ENCODE measurements at regions not wholly inside any gene's neighbourhood (a gene's known extent, or its start where the extent isn't known, plus 50 kb on each side); places are given as distances from the start of the nearest gene placed in this dataset.

- no peak for DNase-seq
- TF ChIP-seq POLR2A (IDR thresholded peaks at IDR 0.05): no peak
- TF ChIP-seq, protein P1, sequence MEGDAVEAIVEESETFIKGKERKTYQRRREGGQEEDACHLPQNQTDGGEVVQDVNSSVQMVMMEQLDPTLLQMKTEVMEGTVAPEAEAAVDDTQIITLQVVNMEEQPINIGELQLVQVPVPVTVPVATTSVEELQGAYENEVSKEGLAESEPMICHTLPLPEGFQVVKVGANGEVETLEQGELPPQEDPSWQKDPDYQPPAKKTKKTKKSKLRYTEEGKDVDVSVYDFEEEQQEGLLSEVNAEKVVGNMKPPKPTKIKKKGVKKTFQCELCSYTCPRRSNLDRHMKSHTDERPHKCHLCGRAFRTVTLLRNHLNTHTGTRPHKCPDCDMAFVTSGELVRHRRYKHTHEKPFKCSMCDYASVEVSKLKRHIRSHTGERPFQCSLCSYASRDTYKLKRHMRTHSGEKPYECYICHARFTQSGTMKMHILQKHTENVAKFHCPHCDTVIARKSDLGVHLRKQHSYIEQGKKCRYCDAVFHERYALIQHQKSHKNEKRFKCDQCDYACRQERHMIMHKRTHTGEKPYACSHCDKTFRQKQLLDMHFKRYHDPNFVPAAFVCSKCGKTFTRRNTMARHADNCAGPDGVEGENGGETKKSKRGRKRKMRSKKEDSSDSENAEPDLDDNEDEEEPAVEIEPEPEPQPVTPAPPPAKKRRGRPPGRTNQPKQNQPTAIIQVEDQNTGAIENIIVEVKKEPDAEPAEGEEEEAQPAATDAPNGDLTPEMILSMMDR (IDR thresholded peaks at IDR 0.05): no peak
- no peak for TF ChIP-seq EP300 (IDR thresholded peaks at IDR 0.05)
- TF ChIP-seq POLR2AphosphoS5 (IDR thresholded peaks at IDR 0.05): no peak
- H3K27ac ChIP-seq: no peak overlapping the region
- no peaks in the 10 kb centered on the region for H3K36me3 ChIP-seq
- H3K9me3 ChIP-seq: no peaks in the 10 kb centered on the region
- H3K4me3 ChIP-seq: no peak overlapping the region
- H3K4me1 ChIP-seq: no peaks in the 10 kb centered on the region
- no peak for ATAC-seq (ENCODE audit: low FRiP score in 2 of 2)
- H3K27me3 ChIP-seq: no peaks in the 10 kb centered on the region
- 94 to 96% methylated on average over 3 of the region's 3 CpGs for whole genome bisulfite sequencing, 2 donors
Measured at GRCh38 chr17:63094631-63095030, 128.6 kb downstream of the TANC2 start.

GRCh38 chr17:63095459-63095858 lies 129.4 kb downstream of the TANC2 start:
- no peak overlapping the region for H3K4me3 ChIP-seq
- H3K36me3 ChIP-seq: no peaks in the 10 kb centered on the region
- no peak overlapping the region for H3K27ac ChIP-seq
- TF ChIP-seq POLR2A (IDR thresholded peaks at IDR 0.05) (no peak), POLR2AphosphoS5 (IDR thresholded peaks at IDR 0.05) (no peak), EP300 (IDR thresholded peaks at IDR 0.05) (no peak)
- TF ChIP-seq, protein P1 (IDR thresholded peaks at IDR 0.05): no peak
- WGBS, 2 donors: 97 to 100% methylated on average over 1 of the region's 1 CpG
- no peaks in the 10 kb centered on the region for H3K27me3 ChIP-seq
- no peaks in the 10 kb centered on the region for H3K9me3 ChIP-seq
- ATAC-seq (ENCODE audit: low FRiP score in 2 of 2): no peak
- H3K4me1 ChIP-seq: no peaks in the 10 kb centered on the region
- no peak for DNase-seq

- ATAC-seq (ENCODE audit: low FRiP score in 2 of 2) (no peak), DNase-seq (no peak)
- WGBS, 2 donors: 83 to 98% methylated on average over 1 of the region's 1 CpG
- Histone ChIP-seq H3K4me3 (no peak overlapping the region), H3K27me3 (no peaks in the 10 kb centered on the region), H3K36me3 (no peaks in the 10 kb centered on the region), H3K27ac (no peak overlapping the region), H3K9me3 (no peaks in the 10 kb centered on the region), H3K4me1 (no peaks in the 10 kb centered on the region)
- TF ChIP-seq POLR2A (IDR thresholded peaks at IDR 0.05): no peak
Measured at GRCh38 chr17:63095879-63096278, 129.8 kb downstream of the TANC2 start.

DNA sequence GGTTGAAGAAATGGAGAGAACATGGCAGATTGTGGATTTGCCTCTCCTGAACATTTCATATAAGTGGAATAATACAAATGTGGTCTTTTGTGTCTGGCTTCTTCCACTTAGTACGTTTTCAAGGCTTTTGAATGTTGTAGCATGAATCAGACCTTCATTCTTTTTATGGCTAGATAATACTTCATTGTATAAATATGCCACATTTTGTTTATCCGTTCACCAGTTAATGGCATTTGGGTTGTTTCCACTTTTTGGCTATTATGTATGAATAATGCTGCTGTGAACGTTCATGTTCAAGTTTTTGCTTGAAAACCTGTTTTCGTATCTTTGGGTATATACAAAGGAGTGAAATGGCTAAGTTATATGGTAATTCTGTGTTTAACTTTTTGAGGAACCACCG lies 130.4 kb downstream of the TANC2 start:
- no peak for TF ChIP-seq POLR2A (IDR thresholded peaks at IDR 0.05)
- TF ChIP-seq EP300 (IDR thresholded peaks at IDR 0.05): no peak
- TF ChIP-seq POLR2AphosphoS5 (IDR thresholded peaks at IDR 0.05): no peak
- TF ChIP-seq, protein P1 (IDR thresholded peaks at IDR 0.05): no peak
- Histone ChIP-seq H3K4me3 (no peak overlapping the region), H3K4me1 (no peaks in the 10 kb centered on the region), H3K27me3 (no peaks in the 10 kb centered on the region), H3K27ac (no peak overlapping the region), H3K36me3 (no peaks in the 10 kb centered on the region), H3K9me3 (no peaks in the 10 kb centered on the region)
- ATAC-seq (ENCODE audit: low FRiP score in 2 of 2) (no peak), DNase-seq (no peak)
- WGBS, 2 donors: 85 to 96% methylated on average over 5 of the region's 5 CpGs

GRCh38 chr17:63099425-63099824 lies 133.4 kb downstream of the TANC2 start:
- Histone ChIP-seq H3K27me3 (no peaks in the 10 kb centered on the region), H3K27ac (no peak overlapping the region), H3K4me1 (no peaks in the 10 kb centered on the region), H3K9me3 (no peaks in the 10 kb centered on the region), H3K4me3 (no peak overlapping the region), H3K36me3 (no peaks in the 10 kb centered on the region)
- WGBS, 2 donors: 79 to 83% methylated on average over 1 of the region's 1 CpG
- TF ChIP-seq POLR2AphosphoS5 (IDR thresholded peaks at IDR 0.05): no peak
- TF ChIP-seq, protein P1 (IDR thresholded peaks at IDR 0.05): no peak
- TF ChIP-seq POLR2A (IDR thresholded peaks at IDR 0.05): no peak
- TF ChIP-seq EP300 (IDR thresholded peaks at IDR 0.05): no peak
- DNase-seq (no peak), ATAC-seq (ENCODE audit: low FRiP score in 2 of 2) (no peak)
